H9 (cell line): ENCODE measurements at regions not wholly inside any gene's neighbourhood (a gene's known extent, or its start where the extent isn't known, plus 50 kb on each side); places are given as distances from the start of the nearest gene placed in this dataset.

Source experiments
- DNase-seq: peaks from one replicate; pipeline ENCODE4 v3.0.0-alpha.2; 2017
- H2AFZ ChIP-seq: one replicate; pipeline ENCODE4 v1.6.1; 2013; ENCODE audit warnings: mild to moderate bottlenecking, low read length, control low read depth, moderate library complexity
- H2AK5ac ChIP-seq: 2 replicates; pipeline ENCODE4 v1.6.1; 2013; ENCODE audit warnings: low read length, control low read depth, mixed read lengths; ENCODE audit not compliant: insufficient read length
- H2BK120ac ChIP-seq: one replicate; pipeline ENCODE4 v1.6.1; 2013; ENCODE audit warnings: low read depth, mild to moderate bottlenecking, low read length, control low read depth, inconsistent platforms; ENCODE audit not compliant: poor library complexity, severe bottlenecking
- H2BK12ac ChIP-seq: 2 replicates; pipeline ENCODE4 v1.6.1; 2013; ENCODE audit warnings: low read length, control low read depth, mixed read lengths, low read depth; ENCODE audit not compliant: insufficient read length
- H2BK15ac ChIP-seq: 2 replicates; pipeline ENCODE4 v1.6.1; 2013; ENCODE audit warnings: low read depth, low read length, control low read depth
- H2BK20ac ChIP-seq: one replicate; pipeline ENCODE4 v1.6.1; 2013; ENCODE audit warnings: low read depth, mild to moderate bottlenecking, low read length, control low read depth, inconsistent platforms; ENCODE audit not compliant: poor library complexity, severe bottlenecking
- H2BK5ac ChIP-seq: 2 replicates; pipeline ENCODE4 v1.6.1; 2013; ENCODE audit warnings: low read length, control low read depth, mixed read lengths; ENCODE audit not compliant: insufficient read length
- H3K14ac ChIP-seq: 2 replicates; pipeline ENCODE4 v1.6.1; 2013; ENCODE audit warnings: low read length, control low read depth; ENCODE audit not compliant: insufficient read depth
- H3K18ac ChIP-seq: 2 replicates; pipeline ENCODE4 v1.6.1; 2013; ENCODE audit warnings: low read depth, mild to moderate bottlenecking, mixed read lengths, low read length, control low read depth; ENCODE audit not compliant: insufficient read length
- H3K23ac ChIP-seq: 2 replicates; pipeline ENCODE4 v1.6.1; 2013; ENCODE audit warnings: low read length, control low read depth, mixed read lengths, low read depth; ENCODE audit not compliant: insufficient read length
- H3K23me2 ChIP-seq: 2 replicates; pipeline ENCODE4 v1.6.1; 2013; ENCODE audit warnings: low read depth, mild to moderate bottlenecking, mixed read lengths, low read length, control low read depth; ENCODE audit not compliant: insufficient read length, poor library complexity, severe bottlenecking
- H3K27ac ChIP-seq: 2 replicates; pipeline ENCODE4 v1.5.1; 2013; ENCODE audit warnings: low read length, control low read depth, mixed read lengths, low read depth; ENCODE audit not compliant: insufficient read length
- H3K27me3 ChIP-seq: 2 replicates; pipeline ENCODE4 v1.6.1; 2013; ENCODE audit warnings: low read length, control low read depth, inconsistent platforms; ENCODE audit not compliant: insufficient read depth
- H3K4ac ChIP-seq: 2 replicates; pipeline ENCODE4 v1.6.1; 2013; ENCODE audit warnings: low read depth, mild to moderate bottlenecking, control low read depth, inconsistent platforms, low read length, moderate library complexity
- H3K4me1 ChIP-seq: 2 replicates; pipeline ENCODE4 v1.6.1; 2013; ENCODE audit warnings: low read length, control low read depth, inconsistent platforms; ENCODE audit not compliant: insufficient read depth
- H3K4me2 ChIP-seq: 2 replicates; pipeline ENCODE4 v1.6.1; 2013; ENCODE audit warnings: low read length, control low read depth, mixed read lengths; ENCODE audit not compliant: insufficient read length, insufficient read depth
- H3K56ac ChIP-seq: 2 replicates; pipeline ENCODE4 v1.6.1; 2013; ENCODE audit warnings: low read depth, mild to moderate bottlenecking, mixed read lengths, low read length, control low read depth; ENCODE audit not compliant: insufficient read length
- H3K79me1 ChIP-seq: 2 replicates; pipeline ENCODE4 v1.6.1; 2013; ENCODE audit warnings: low read depth, mild to moderate bottlenecking, moderate library complexity, low read length, control low read depth, inconsistent platforms; ENCODE audit not compliant: insufficient read depth, poor library complexity, severe bottlenecking
- H3K79me2 ChIP-seq: 2 replicates; pipeline ENCODE4 v1.6.1; 2013; ENCODE audit warnings: low read length, control low read depth, inconsistent platforms; ENCODE audit not compliant: insufficient read depth
- H3K9ac ChIP-seq: 2 replicates; pipeline ENCODE4 v1.6.1; 2013; ENCODE audit warnings: low read length, control low read depth, mixed read lengths; ENCODE audit not compliant: insufficient read length; ENCODE audit errors: extremely low read depth
- H3K9me3 ChIP-seq: one replicate; pipeline ENCODE4 v1.6.1; 2013; ENCODE audit warnings: low read depth, low read length, inconsistent platforms; ENCODE audit not compliant: control insufficient read depth
- H3T11ph ChIP-seq: one replicate; pipeline ENCODE4 v1.6.1; 2013; ENCODE audit warnings: mild to moderate bottlenecking, low read length, control low read depth, inconsistent platforms
- H4K20me1 ChIP-seq: one replicate; pipeline ENCODE4 v1.6.1; 2013; ENCODE audit not compliant: control insufficient read depth, insufficient read length, insufficient read depth
- H4K5ac ChIP-seq: 2 replicates; pipeline ENCODE4 v1.6.1; 2013; ENCODE audit warnings: low read depth, mild to moderate bottlenecking, mixed read lengths, low read length, control low read depth; ENCODE audit not compliant: insufficient read length
- H4K8ac ChIP-seq: replicated peaks from 2 replicates; pipeline ENCODE4 v1.6.1; 2013; ENCODE audit warnings: low read length, control low read depth, mixed read lengths, low read depth; ENCODE audit not compliant: insufficient read length
- H4K91ac ChIP-seq: 2 replicates; pipeline ENCODE4 v1.6.1; 2013; ENCODE audit warnings: low read depth, mild to moderate bottlenecking, moderate library complexity, mixed read lengths, low read length, control low read depth; ENCODE audit not compliant: insufficient read length
- H3K27ac Mint-ChIP-seq, 3 experiments: 2 replicates in 2 of 3; 3 replicates in 1 of 3; pipeline ENCODE4 v1.8.0; 2020 to 2021; ENCODE audit warnings: mixed read lengths in 3 of 3, mild to moderate bottlenecking in 1 of 3, moderate library complexity in 1 of 3
- H3K27me3 Mint-ChIP-seq: 2 replicates; pipeline ENCODE4 v1.8.0; 2021; ENCODE audit warnings: low read depth, mild to moderate bottlenecking, moderate library complexity, mixed read lengths
- H3K36me3 Mint-ChIP-seq, 3 experiments: 2 replicates in 2 of 3; 3 replicates in 1 of 3; pipeline ENCODE4 v1.8.0; 2020 to 2021; ENCODE audit warnings: low read depth in 3 of 3, mixed read lengths in 3 of 3; ENCODE audit not compliant: insufficient read depth in 1 of 3
- H3K4me1 Mint-ChIP-seq, 2 experiments: 2 replicates each; pipeline ENCODE4 v1.8.0; 2020; ENCODE audit warnings: mixed read lengths in 2 of 2
- H3K4me3 Mint-ChIP-seq, 2 experiments: 2 replicates in 1 of 2; 3 replicates in 1 of 2; pipeline ENCODE4 v1.8.0; 2020 to 2021; ENCODE audit warnings: mild to moderate bottlenecking in 2 of 2, mixed read lengths in 2 of 2, moderate library complexity in 1 of 2
- H3K9me3 Mint-ChIP-seq, 2 experiments: 2 replicates in 1 of 2; 3 replicates in 1 of 2; pipeline ENCODE4 v1.8.0; 2020; ENCODE audit warnings: mild to moderate bottlenecking in 2 of 2, mixed read lengths in 2 of 2, moderate library complexity in 1 of 2
- CTCF ChIP-seq: fragments of 200-600 bp; sonication (generic); conservative IDR thresholded peaks from 3 replicates; pipeline ENCODE4 v1.8.0; 2021; ENCODE audit warnings: antibody characterized with exemption, mild to moderate bottlenecking

- Histone ChIP-seq H2AFZ (no peak overlapping the region), H3K9me3 (no peaks in the 10 kb centered on the region), H3K14ac (no peak overlapping the region), H3K79me2 (no peaks in the 10 kb centered on the region), H2BK12ac (no peak overlapping the region), H3K27ac (no peak overlapping the region), H4K8ac (no peak overlapping the region), H4K5ac (no peak overlapping the region), H3K9ac (no peak overlapping the region), H4K91ac (no peak overlapping the region), H3K23ac (no peak overlapping the region), H3K79me1 (no peaks in the 10 kb centered on the region), H3K27me3 (no peaks in the 10 kb centered on the region), H3T11ph (no peak overlapping the region), H2BK15ac (no peak overlapping the region), H4K20me1 (no peaks in the 10 kb centered on the region), H2AK5ac (no peak overlapping the region), H3K18ac (no peak overlapping the region), H2BK120ac (no peak overlapping the region), H3K56ac (no peak overlapping the region), H3K4ac (no peak overlapping the region), H2BK5ac (no peak overlapping the region), H3K23me2 (no peaks in the 10 kb centered on the region), H3K4me1 (no peaks in the 10 kb centered on the region), H2BK20ac (no peak overlapping the region), H3K4me2 (no peak overlapping the region)
- Mint-ChIP-seq H3K27ac (no peak overlapping the region), H3K9me3 (no peaks in the 10 kb centered on the region), H3K36me3 (no peaks in the 10 kb centered on the region; a peak in 1 of 7 replicates), H3K27me3 (no peaks in the 10 kb centered on the region), H3K4me1 (no peaks in the 10 kb centered on the region), H3K4me3 (no peak overlapping the region)
- no peak for TF ChIP-seq CTCF
- no peak for DNase-seq
These were observed 259.7 kb downstream of the TMX3 start for GRCh38 chr18:68455229-68455603.
